ENCODE measurements at regions not wholly inside any gene's neighbourhood (a gene's known extent, or its start where the extent isn't known, plus 50 kb on each side); places are given as distances from the start of the nearest gene placed in this dataset.

DNA sequence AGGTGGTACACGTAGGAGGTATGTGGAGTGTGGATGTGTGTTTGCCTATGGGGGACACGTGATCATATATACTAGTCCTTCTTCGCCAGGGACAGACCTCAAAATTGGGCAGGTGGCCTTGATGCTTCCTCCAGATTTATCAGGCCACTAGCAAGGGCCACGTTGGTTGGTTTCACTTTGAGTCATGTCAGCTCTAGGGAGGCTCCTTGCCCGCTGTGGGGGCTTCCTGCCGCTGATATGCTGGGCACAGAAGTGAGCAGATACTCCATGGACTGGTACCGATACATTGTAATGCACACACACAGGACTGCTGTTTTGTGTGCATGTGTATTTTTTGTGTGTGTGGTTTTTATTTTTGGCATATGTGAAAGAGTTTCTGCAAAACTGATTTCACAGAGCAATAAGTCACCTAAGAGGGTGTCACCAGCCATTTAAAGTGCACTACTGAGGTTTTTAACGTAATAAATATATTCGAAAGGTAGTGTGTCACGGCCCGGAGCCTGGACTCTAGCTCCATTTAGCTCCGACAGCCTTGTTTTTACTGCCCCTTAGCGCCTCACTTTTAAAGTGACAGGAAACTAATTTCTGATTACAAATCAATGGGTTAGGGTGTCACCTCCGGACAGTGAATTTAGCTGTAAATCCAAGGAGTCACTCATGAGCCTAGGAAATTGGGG, 605.5 kb upstream of the SALL1 start:
- POLR2A ChIA-PET: no interaction called here
- no peak overlapping the region for H3K27ac ChIP-seq (ENCODE audit: insufficient read depth, low read depth, low read length)
- no TSS peak for BruUV-seq (replicated peaks)
- no peaks in the 10 kb centered on the region for H3K79me2 ChIP-seq (ENCODE audit: control insufficient read depth, insufficient read depth, low read length)
- intact Hi-C loops (cut with micrococcal nuclease): no loop called here
- no peaks in the 10 kb centered on the region for H3K9me3 ChIP-seq (replicated peaks; ENCODE audit: control insufficient read depth, insufficient read depth, low read length)
- no peak for FAIRE-seq
- no peak overlapping the region for H2AFZ ChIP-seq (ENCODE audit: low read depth, low read length)
- H4K20me1 ChIP-seq (replicated peaks; ENCODE audit: control insufficient read depth, extremely low read depth, insufficient read depth, low read length): no peaks in the 10 kb centered on the region
- dilution Hi-C loops (cut with MboI; ENCODE audit: extremely low pct_ligation_motif_present, low sequenced_read_pairs): no loop called here
- TF ChIP-seq, protein P1, sequence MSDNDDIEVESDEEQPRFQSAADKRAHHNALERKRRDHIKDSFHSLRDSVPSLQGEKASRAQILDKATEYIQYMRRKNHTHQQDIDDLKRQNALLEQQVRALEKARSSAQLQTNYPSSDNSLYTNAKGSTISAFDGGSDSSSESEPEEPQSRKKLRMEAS (IDR thresholded peaks at IDR 0.05; ENCODE audit: insufficient read depth, insufficient read length): no peak
- TF ChIP-seq FOS (IDR thresholded peaks at IDR 0.05; ENCODE audit: borderline replicate concordance, insufficient read depth, low read length) (no peak), GATA2 (IDR thresholded peaks at IDR 0.05; ENCODE audit: insufficient read depth, insufficient read length, low read depth, low read length) (no peak), POLR2A (IDR thresholded peaks at IDR 0.05; ENCODE audit: low read depth, low read length) (no peak), JUN (IDR thresholded peaks at IDR 0.05; ENCODE audit: borderline replicate concordance, insufficient read depth, insufficient read length, low read depth) (no peak), MYC (IDR thresholded peaks at IDR 0.05; ENCODE audit: low read depth, low read length) (no peak), EZH2 (IDR thresholded peaks at IDR 0.05; ENCODE audit: borderline replicate concordance, low read depth, low read length, severe bottlenecking) (no peak), POLR2AphosphoS5 (IDR thresholded peaks at IDR 0.05; ENCODE audit: insufficient read depth, low read depth, low read length) (no peak)
- TF ChIP-seq, protein P2, sequence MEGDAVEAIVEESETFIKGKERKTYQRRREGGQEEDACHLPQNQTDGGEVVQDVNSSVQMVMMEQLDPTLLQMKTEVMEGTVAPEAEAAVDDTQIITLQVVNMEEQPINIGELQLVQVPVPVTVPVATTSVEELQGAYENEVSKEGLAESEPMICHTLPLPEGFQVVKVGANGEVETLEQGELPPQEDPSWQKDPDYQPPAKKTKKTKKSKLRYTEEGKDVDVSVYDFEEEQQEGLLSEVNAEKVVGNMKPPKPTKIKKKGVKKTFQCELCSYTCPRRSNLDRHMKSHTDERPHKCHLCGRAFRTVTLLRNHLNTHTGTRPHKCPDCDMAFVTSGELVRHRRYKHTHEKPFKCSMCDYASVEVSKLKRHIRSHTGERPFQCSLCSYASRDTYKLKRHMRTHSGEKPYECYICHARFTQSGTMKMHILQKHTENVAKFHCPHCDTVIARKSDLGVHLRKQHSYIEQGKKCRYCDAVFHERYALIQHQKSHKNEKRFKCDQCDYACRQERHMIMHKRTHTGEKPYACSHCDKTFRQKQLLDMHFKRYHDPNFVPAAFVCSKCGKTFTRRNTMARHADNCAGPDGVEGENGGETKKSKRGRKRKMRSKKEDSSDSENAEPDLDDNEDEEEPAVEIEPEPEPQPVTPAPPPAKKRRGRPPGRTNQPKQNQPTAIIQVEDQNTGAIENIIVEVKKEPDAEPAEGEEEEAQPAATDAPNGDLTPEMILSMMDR (IDR thresholded peaks at IDR 0.05; ENCODE audit: extremely low read depth in 1 of 2, insufficient read depth in 1 of 2, low read depth in 1 of 2, low read length in 2 of 2): no peak
- no peak overlapping the region for H3K9ac ChIP-seq (replicated peaks; ENCODE audit: extremely low read depth, insufficient read depth, low read length)
- no peaks in the 10 kb centered on the region for H3K9me1 ChIP-seq (replicated peaks; ENCODE audit: control insufficient read depth, extremely low read depth, insufficient read depth, low read length)
- H3K36me3 ChIP-seq (ENCODE audit: control insufficient read depth in 2 of 2, extremely low read depth in 1 of 2, insufficient read depth in 2 of 2, low read length in 2 of 2): no peaks in the 10 kb centered on the region
- no peak for DNase-seq (ENCODE audit: low read depth, low spot score)
- no peaks in the 10 kb centered on the region for H3K27me3 ChIP-seq (ENCODE audit: control insufficient read depth in 2 of 2, insufficient read depth in 2 of 2, low read length in 2 of 2)
- H3K4me3 ChIP-seq (replicated peaks in 1 of 3; ENCODE audit: insufficient read depth in 1 of 3, low read depth in 1 of 3, low read length in 3 of 3): no peak overlapping the region
- CTCF ChIA-PET: no interaction called here
- H3K4me2 ChIP-seq (ENCODE audit: insufficient read depth, low read length): no peak overlapping the region
- no peaks in the 10 kb centered on the region for H3K4me1 ChIP-seq (ENCODE audit: control insufficient read depth, extremely low read depth, insufficient read depth, low read length)

Data from endothelial cell of umbilical vein (primary cell).